ENCODE measurements at regions not wholly inside any gene's neighbourhood (a gene's known extent, or its start where the extent isn't known, plus 50 kb on each side); places are given as distances from the start of the nearest gene placed in this dataset.

GRCh38 chr6:101322921-101323320 is 70.6 kb upstream of the GRIK2 start:
- no peak for DNase-seq

- no peak for DNase-seq
Observed at GRCh38 chr6:101326411-101326810, 67.1 kb upstream of the GRIK2 start.

GRCh38 chr6:101341926-101342325 is 51.6 kb upstream of the GRIK2 start:
- no peak for DNase-seq
